ENCODE measurements at regions not wholly inside any gene's neighbourhood (a gene's known extent, or its start where the extent isn't known, plus 50 kb on each side); places are given as distances from the start of the nearest gene placed in this dataset.

DNA sequence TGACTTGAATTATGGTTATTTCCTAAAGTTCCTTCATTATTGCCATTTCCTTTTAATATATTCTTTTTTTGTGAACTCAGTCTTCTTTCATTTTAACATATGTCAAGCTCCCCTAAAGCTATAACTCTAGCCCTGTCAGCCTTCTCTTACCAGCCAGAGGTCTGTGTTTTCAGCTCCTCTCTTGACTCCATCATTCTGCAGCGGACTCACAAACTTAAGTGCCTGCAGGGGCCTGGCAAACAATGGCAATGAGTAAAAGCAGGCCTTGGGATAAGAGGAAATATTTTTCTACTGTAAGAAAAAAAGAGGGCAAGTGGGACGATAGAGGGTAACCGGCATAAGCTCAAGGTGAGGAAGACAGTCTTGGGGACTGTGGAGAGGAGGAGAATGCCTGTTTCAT lies 424.5 kb upstream of the RGS6 start:
- TF ChIP-seq POLR2AphosphoS5 (IDR thresholded peaks at IDR 0.05; ENCODE audit: low read depth) (no peak), CTCF (IDR thresholded peaks at IDR 0.05; ENCODE audit: insufficient read depth, low read length) (no peak), GABPA (IDR thresholded peaks at IDR 0.05; ENCODE audit: low read depth) (no peak)
